Ovary (tissue), 3 donors: ENCODE measurements at regions not wholly inside any gene's neighbourhood (a gene's known extent, or its start where the extent isn't known, plus 50 kb on each side); places are given as distances from the start of the nearest gene placed in this dataset.

Experiments
- CTCF ChIP-seq, 3 donors: fragments of 450-650 bp in 2 of 3; fragments of 200-600 bp in 1 of 3; IDR thresholded peaks; one replicate each; pipeline versions ENCODE4 v1.5.1 to v1.8.0; 2016 to 2022; ENCODE audit warnings: antibody characterized with exemption in 3 of 3, mild to moderate bottlenecking in 1 of 3
- POLR2A ChIP-seq: fragments of 450-650 bp; IDR thresholded peaks from one replicate; pipeline ENCODE4 v1.6.1; 2017; ENCODE audit warnings: antibody characterized with exemption, mild to moderate bottlenecking, moderate library complexity
- donor health status: DM: no; HTN: no; CAD: no.

DNA sequence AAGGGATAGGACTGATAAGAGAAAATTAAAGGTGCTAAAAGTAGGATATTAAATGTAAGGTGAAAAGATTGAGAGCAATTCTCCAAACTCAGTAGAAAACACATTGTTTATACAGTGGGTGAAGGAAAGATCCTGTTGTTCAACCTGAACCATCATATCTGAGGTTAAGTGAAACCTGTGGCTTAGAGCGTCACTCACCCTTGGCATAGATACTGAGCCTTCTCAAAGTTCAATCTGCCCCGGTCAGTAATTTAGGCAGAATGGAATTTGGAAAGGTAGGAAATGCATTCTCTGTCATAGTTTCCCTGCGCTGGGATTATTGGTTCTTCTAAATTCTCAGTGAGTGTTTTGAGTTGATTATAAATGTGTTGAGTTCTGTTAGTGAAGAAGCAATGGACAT, 456.2 kb upstream of the NMUR2 start:
- TF ChIP-seq CTCF (IDR thresholded peaks at IDR 0.05) (no peak), POLR2A (no peak)
